ENCODE measurements at regions not wholly inside any gene's neighbourhood (a gene's known extent, or its start where the extent isn't known, plus 50 kb on each side); places are given as distances from the start of the nearest gene placed in this dataset.

DNA sequence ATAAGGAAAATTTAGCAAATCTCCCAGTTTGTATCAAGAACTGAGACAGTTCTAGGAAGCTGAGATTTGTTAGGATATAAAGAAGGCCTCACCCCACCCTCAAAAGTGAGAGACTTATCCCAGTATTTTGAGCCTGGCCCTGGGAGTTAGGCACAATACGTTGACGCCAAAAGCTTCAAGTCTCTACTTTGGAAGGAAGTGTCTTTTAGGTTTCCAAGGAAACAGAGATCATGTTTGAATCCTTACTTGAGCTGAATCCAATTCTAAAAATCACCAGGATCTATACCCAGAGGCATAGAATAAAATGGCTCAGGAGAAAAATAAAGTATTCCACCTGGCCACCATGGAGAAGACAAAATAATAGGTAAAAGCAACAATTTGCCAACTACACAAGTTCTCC lies 115.9 kb upstream of the NRG3 start:
- no peaks in the 10 kb centered on the region for H3K9me3 ChIP-seq (ENCODE audit: insufficient read depth, low read length, severe bottlenecking)

DNA sequence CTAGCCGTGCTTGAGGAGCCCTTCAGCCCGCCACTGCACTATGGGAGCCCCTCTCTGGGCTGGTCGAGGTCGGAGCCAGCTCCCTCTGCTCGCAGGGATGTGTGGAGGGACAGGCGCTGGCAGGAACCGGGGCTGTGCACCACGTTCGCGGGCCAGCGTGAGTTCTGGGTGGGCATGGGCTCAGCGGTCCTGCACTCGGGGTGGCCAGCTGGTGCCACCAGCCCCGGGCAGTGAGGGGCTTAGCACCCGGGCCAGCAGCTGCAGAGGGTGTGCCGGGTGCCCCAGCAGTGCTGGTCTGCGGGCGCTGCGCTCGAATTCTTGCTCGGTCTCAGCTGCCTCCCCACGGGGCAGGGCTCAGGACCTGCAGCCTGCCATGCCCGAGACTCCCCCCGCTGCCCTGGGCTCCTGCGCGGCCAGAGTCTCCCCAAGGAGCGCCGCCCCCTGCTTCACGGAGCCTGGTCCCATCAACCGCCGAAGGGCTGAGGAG lies 90.8 kb upstream of the NRG3 start:
- DNase-seq = no peak
- no peak overlapping the region for H3K4me2 ChIP-seq (ENCODE audit: insufficient read depth, low read length)
- H3K36me3 ChIP-seq (ENCODE audit: insufficient read depth, low read length) = no peaks in the 10 kb centered on the region
- no peak overlapping the region for H3K27ac ChIP-seq (ENCODE audit: low read length)
- no peak overlapping the region for H3K4me3 ChIP-seq (ENCODE audit: low read depth in 1 of 2, low read length in 2 of 2)
- no peaks in the 10 kb centered on the region for H4K20me1 ChIP-seq (ENCODE audit: insufficient read depth, low read length)
- no peaks in the 10 kb centered on the region for H3K4me1 ChIP-seq (ENCODE audit: insufficient read depth, low read length)
- H3K79me2 ChIP-seq (ENCODE audit: insufficient read depth, low read length) = no peaks in the 10 kb centered on the region
- no peaks in the 10 kb centered on the region for H3K27me3 ChIP-seq (ENCODE audit: insufficient read depth, low read length, poor library complexity)
- no peak overlapping the region for H2AFZ ChIP-seq (ENCODE audit: low read depth, low read length)
- H3K9ac ChIP-seq (ENCODE audit: low read depth, low read length) = no peak overlapping the region
- no peak for ATAC-seq (ENCODE audit: insufficient read depth, low read depth)
- TF ChIP-seq EZH2 (IDR thresholded peaks at IDR 0.05; ENCODE audit: borderline replicate concordance, low read depth, low read length, severe bottlenecking) = no peak
- H3K9me3 ChIP-seq (ENCODE audit: insufficient read depth, low read length, severe bottlenecking) = no peaks in the 10 kb centered on the region

More for the DNA sequence above, 115.9 kb upstream of the NRG3 start:
- H2AFZ ChIP-seq (ENCODE audit: low read depth, low read length) = no peak overlapping the region
- ATAC-seq (ENCODE audit: insufficient read depth, low read depth) = no peak
- no peak overlapping the region for H3K27ac ChIP-seq (ENCODE audit: low read length)
- TF ChIP-seq, protein P1, sequence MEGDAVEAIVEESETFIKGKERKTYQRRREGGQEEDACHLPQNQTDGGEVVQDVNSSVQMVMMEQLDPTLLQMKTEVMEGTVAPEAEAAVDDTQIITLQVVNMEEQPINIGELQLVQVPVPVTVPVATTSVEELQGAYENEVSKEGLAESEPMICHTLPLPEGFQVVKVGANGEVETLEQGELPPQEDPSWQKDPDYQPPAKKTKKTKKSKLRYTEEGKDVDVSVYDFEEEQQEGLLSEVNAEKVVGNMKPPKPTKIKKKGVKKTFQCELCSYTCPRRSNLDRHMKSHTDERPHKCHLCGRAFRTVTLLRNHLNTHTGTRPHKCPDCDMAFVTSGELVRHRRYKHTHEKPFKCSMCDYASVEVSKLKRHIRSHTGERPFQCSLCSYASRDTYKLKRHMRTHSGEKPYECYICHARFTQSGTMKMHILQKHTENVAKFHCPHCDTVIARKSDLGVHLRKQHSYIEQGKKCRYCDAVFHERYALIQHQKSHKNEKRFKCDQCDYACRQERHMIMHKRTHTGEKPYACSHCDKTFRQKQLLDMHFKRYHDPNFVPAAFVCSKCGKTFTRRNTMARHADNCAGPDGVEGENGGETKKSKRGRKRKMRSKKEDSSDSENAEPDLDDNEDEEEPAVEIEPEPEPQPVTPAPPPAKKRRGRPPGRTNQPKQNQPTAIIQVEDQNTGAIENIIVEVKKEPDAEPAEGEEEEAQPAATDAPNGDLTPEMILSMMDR (IDR thresholded peaks at IDR 0.05; ENCODE audit: borderline replicate concordance, extremely low read depth, low read length, poor library complexity, severe bottlenecking) = no peak
- no peak for TF ChIP-seq EZH2 (IDR thresholded peaks at IDR 0.05; ENCODE audit: borderline replicate concordance, low read depth, low read length, severe bottlenecking)
- no peak overlapping the region for H3K9ac ChIP-seq (ENCODE audit: low read depth, low read length)
- no peak overlapping the region for H3K4me2 ChIP-seq (ENCODE audit: insufficient read depth, low read length)
- H3K4me3 ChIP-seq (ENCODE audit: low read depth in 1 of 2, low read length in 2 of 2) = no peak overlapping the region
- H3K4me1 ChIP-seq (ENCODE audit: insufficient read depth, low read length) = no peaks in the 10 kb centered on the region
- no peak for DNase-seq
- no peaks in the 10 kb centered on the region for H3K27me3 ChIP-seq (ENCODE audit: insufficient read depth, low read length, poor library complexity)
- no peaks in the 10 kb centered on the region for H4K20me1 ChIP-seq (ENCODE audit: insufficient read depth, low read length)
- no peaks in the 10 kb centered on the region for H3K79me2 ChIP-seq (ENCODE audit: insufficient read depth, low read length)
- no peaks in the 10 kb centered on the region for H3K36me3 ChIP-seq (ENCODE audit: insufficient read depth, low read length)

DNA sequence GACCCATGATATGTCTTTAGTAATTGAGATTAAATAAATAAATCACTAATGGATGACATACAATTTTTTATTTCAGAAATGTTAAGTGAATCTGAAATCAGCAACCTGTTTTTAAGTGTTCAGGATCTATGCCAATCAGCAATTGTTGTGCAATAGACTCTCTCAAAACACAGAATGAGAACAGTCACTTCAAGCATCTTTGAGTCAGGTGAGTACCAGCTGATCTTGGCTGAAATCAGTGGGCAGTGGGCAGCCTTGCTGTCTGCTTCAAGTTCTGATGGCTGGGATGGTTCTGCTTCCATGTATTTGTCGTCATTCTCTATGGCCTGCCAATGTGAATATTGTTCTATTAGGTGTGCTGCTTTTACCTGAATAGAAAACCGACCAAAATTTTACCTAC lies 82.3 kb upstream of the NRG3 start:
- DNase-seq (no peak), ATAC-seq (ENCODE audit: insufficient read depth, low read depth) (no peak)
- H3K36me3 ChIP-seq (ENCODE audit: insufficient read depth, low read length) = no peaks in the 10 kb centered on the region

DNA sequence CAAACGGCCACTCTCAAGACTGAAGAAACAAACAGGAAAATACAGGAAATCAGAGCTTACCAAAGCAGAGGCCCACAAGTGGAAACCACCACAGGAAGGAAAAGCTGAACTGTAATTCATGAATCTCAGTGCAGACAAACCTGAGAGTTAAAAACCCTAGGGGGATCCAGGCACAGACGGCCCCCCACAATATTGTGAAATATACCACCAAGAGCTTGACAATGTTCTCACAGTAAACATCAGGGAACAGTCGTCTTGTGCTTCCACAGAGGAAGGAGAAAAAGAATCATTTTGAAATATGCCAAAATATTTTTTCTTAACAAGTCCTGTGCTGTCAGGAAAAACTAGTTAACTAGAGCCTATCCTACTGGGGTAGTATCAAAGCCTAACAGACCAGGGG lies 68.2 kb upstream of the NRG3 start:
- Histone ChIP-seq H3K4me3 (ENCODE audit: low read depth in 1 of 2, low read length in 2 of 2) (no peak overlapping the region), H3K4me1 (ENCODE audit: insufficient read depth, low read length) (no peaks in the 10 kb centered on the region), H3K27me3 (ENCODE audit: insufficient read depth, low read length, poor library complexity) (no peaks in the 10 kb centered on the region), H4K20me1 (ENCODE audit: insufficient read depth, low read length) (no peaks in the 10 kb centered on the region), H2AFZ (ENCODE audit: low read depth, low read length) (no peak overlapping the region), H3K9ac (ENCODE audit: low read depth, low read length) (no peak overlapping the region), H3K27ac (ENCODE audit: low read length) (no peak overlapping the region), H3K4me2 (ENCODE audit: insufficient read depth, low read length) (no peak overlapping the region), H3K79me2 (ENCODE audit: insufficient read depth, low read length) (no peaks in the 10 kb centered on the region), H3K9me3 (ENCODE audit: insufficient read depth, low read length, severe bottlenecking) (peaks cover 5% of the 10 kb centered on the region), H3K36me3 (ENCODE audit: insufficient read depth, low read length) (no peaks in the 10 kb centered on the region)
- ATAC-seq (ENCODE audit: insufficient read depth, low read depth) = no peak
- DNase-seq = no peak
- TF ChIP-seq, protein P1 (IDR thresholded peaks at IDR 0.05; ENCODE audit: borderline replicate concordance, extremely low read depth, low read length, poor library complexity, severe bottlenecking) = no peak
- no peak for TF ChIP-seq EZH2 (IDR thresholded peaks at IDR 0.05; ENCODE audit: borderline replicate concordance, low read depth, low read length, severe bottlenecking)

More for the DNA sequence above, 82.3 kb upstream of the NRG3 start:
- TF ChIP-seq EZH2 (IDR thresholded peaks at IDR 0.05; ENCODE audit: borderline replicate concordance, low read depth, low read length, severe bottlenecking) = no peak
- TF ChIP-seq, protein P1 (IDR thresholded peaks at IDR 0.05; ENCODE audit: borderline replicate concordance, extremely low read depth, low read length, poor library complexity, severe bottlenecking) = no peak
- no peaks in the 10 kb centered on the region for H3K4me1 ChIP-seq (ENCODE audit: insufficient read depth, low read length)
- no peak overlapping the region for H3K9ac ChIP-seq (ENCODE audit: low read depth, low read length)
- no peak overlapping the region for H2AFZ ChIP-seq (ENCODE audit: low read depth, low read length)
- no peaks in the 10 kb centered on the region for H3K27me3 ChIP-seq (ENCODE audit: insufficient read depth, low read length, poor library complexity)
- H3K27ac ChIP-seq (ENCODE audit: low read length) = no peak overlapping the region
- H4K20me1 ChIP-seq (ENCODE audit: insufficient read depth, low read length) = no peaks in the 10 kb centered on the region
- H3K4me3 ChIP-seq (ENCODE audit: low read depth in 1 of 2, low read length in 2 of 2) = no peak overlapping the region
- no peaks in the 10 kb centered on the region for H3K79me2 ChIP-seq (ENCODE audit: insufficient read depth, low read length)
- H3K9me3 ChIP-seq (ENCODE audit: insufficient read depth, low read length, severe bottlenecking) = no peaks in the 10 kb centered on the region
- no peak overlapping the region for H3K4me2 ChIP-seq (ENCODE audit: insufficient read depth, low read length)
